ENCODE measurements at regions not wholly inside any gene's neighbourhood (a gene's known extent, or its start where the extent isn't known, plus 50 kb on each side); places are given as distances from the start of the nearest gene placed in this dataset.

- TF ChIP-seq, protein P1, sequence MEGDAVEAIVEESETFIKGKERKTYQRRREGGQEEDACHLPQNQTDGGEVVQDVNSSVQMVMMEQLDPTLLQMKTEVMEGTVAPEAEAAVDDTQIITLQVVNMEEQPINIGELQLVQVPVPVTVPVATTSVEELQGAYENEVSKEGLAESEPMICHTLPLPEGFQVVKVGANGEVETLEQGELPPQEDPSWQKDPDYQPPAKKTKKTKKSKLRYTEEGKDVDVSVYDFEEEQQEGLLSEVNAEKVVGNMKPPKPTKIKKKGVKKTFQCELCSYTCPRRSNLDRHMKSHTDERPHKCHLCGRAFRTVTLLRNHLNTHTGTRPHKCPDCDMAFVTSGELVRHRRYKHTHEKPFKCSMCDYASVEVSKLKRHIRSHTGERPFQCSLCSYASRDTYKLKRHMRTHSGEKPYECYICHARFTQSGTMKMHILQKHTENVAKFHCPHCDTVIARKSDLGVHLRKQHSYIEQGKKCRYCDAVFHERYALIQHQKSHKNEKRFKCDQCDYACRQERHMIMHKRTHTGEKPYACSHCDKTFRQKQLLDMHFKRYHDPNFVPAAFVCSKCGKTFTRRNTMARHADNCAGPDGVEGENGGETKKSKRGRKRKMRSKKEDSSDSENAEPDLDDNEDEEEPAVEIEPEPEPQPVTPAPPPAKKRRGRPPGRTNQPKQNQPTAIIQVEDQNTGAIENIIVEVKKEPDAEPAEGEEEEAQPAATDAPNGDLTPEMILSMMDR (IDR thresholded peaks at IDR 0.05) = no peak
- TF ChIP-seq POLR2A (IDR thresholded peaks at IDR 0.05) (no peak), POLR2AphosphoS5 (IDR thresholded peaks at IDR 0.05) (no peak)
Observed at GRCh38 chr14:36022765-36023410, 153.6 kb downstream of the PTCSC3 start.

All from prostate gland (tissue), 2 donors.